Activated CD8-positive, alpha-beta memory T cell treated with anti-CD3 and anti-CD28 coated beads, Interleukin-2, amount 10 ng/mL, durations not matched to agents 7 days and 5 days (primary cell): ENCODE measurements at regions not wholly inside any gene's neighbourhood (a gene's known extent, or its start where the extent isn't known, plus 50 kb on each side); places are given as distances from the start of the nearest gene placed in this dataset.

ENCODE experiments used
- ATAC-seq: fragments of 150-1000 bp; cut with Tn5 transposase; one replicate; pipeline ENCODE4 v1.10.0; 2021; ENCODE audit warnings: moderate library complexity
- CTCF ChIA-PET: fragments of 350-600 bp; sonication (Branson Sonifier 250); formaldehyde crosslinking; loops from one replicate; lab custom pipeline; 2021; ENCODE audit warnings: antibody characterized with exemption; lab: Charles Lee
- DNase-seq: peaks from one replicate; pipeline ENCODE4 v3.0.0-alpha.2; 2020
- H3K27ac Mint-ChIP-seq: one replicate; pipeline ENCODE4 v1.8.0; 2021; ENCODE audit warnings: mild to moderate bottlenecking, mixed read lengths
- H3K27me3 Mint-ChIP-seq: one replicate; pipeline ENCODE4 v1.8.0; 2021; ENCODE audit warnings: mixed read lengths
- H3K36me3 Mint-ChIP-seq: one replicate; pipeline ENCODE4 v1.8.0; 2021; ENCODE audit warnings: mild to moderate bottlenecking, mixed read lengths
- H3K4me1 Mint-ChIP-seq: one replicate; pipeline ENCODE4 v1.8.0; 2021; ENCODE audit warnings: mixed read lengths
- H3K4me3 Mint-ChIP-seq: one replicate; pipeline ENCODE4 v1.8.0; 2021; ENCODE audit warnings: mild to moderate bottlenecking, moderate library complexity, mixed read lengths
- H3K9me3 Mint-ChIP-seq: one replicate; pipeline ENCODE4 v1.8.0; 2022; ENCODE audit warnings: low read depth, mixed read lengths

DNA sequence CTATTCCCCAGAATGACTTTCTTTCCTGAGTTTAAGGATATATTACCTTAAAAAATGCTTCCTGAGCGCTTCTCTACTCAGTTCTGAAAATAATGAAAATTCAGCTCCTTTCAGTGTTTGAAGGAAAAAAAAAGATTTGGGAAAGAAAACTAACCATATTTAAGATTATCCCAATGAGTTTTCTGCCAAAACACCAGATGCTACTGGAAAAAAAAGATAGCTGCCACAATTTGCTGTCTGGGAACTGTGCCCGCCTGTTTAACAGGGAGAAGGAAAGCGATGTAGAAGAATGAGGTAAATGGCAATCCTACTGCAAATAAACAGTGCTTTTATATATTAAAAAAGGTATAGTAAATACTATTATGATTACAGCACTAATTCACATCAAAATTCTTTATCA is 367.6 kb upstream of the PRICKLE1 start:
- DNase-seq, result no peak
- no peak for ATAC-seq
- CTCF ChIA-PET, result no interaction called here
- Mint-ChIP-seq H3K9me3 (no peaks in the 10 kb centered on the region), H3K4me3 (no peak overlapping the region), H3K27ac (no peak overlapping the region), H3K27me3 (no peaks in the 10 kb centered on the region), H3K4me1 (no peaks in the 10 kb centered on the region), H3K36me3 (no peaks in the 10 kb centered on the region)

DNA sequence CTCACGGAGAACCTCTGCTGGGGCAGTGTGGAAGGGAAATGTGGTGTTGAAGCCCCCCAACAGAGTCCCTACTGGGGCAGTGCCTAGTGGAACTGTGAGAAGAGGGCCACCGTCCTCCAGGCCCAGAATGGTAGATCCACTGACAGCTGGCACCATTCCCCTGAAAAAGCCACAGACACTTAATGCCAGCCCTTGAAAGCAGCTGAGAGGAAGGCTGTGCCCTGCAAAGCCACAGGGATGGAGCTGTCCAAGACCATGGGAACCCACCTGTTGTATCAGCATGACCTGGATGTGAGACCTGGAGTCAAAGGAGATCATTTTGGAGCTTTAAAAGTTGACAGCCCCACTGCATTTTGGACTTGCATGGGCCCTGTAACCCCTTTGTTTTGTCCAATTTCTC is 363.5 kb upstream of the PRICKLE1 start:
- Mint-ChIP-seq H3K4me1 (no peaks in the 10 kb centered on the region), H3K4me3 (no peak overlapping the region), H3K36me3 (no peaks in the 10 kb centered on the region), H3K27me3 (no peaks in the 10 kb centered on the region), H3K9me3 (peaks cover 2% of the 10 kb centered on the region), H3K27ac (no peak overlapping the region)
- ATAC-seq (no peak), DNase-seq (no peak)
- CTCF ChIA-PET, result no interaction called here

DNA sequence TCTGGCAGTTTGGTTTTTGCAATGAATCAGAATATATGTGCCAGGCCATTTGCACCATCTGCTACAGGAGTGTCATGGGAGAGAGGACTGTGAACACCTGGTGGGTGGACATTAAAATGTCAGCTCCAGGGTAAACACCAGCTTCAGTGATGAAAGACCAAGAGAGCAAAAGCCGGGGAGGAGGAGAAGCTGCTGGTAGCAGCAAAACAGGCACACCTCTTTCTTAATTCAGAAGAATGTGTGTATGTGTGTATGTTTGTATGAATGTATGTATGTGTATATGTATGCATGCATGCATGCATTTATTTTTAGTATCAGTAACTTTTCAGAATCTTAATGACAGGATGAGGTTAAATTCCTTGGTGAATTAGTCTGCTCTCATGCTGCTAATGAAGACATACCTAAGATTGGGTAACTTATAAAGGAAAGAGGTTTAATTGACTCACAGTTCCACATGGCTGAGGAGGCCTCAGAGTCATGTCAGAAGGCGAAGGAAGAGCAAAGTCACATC is 357.4 kb upstream of the PRICKLE1 start:
- ATAC-seq, result no peak
- Mint-ChIP-seq H3K9me3 (peaks cover 12% of the 10 kb centered on the region), H3K27ac (no peak overlapping the region), H3K27me3 (no peaks in the 10 kb centered on the region), H3K4me1 (no peaks in the 10 kb centered on the region), H3K36me3 (no peaks in the 10 kb centered on the region), H3K4me3 (no peak overlapping the region)
- DNase-seq, result no peak
- CTCF ChIA-PET, result no interaction called here

DNA sequence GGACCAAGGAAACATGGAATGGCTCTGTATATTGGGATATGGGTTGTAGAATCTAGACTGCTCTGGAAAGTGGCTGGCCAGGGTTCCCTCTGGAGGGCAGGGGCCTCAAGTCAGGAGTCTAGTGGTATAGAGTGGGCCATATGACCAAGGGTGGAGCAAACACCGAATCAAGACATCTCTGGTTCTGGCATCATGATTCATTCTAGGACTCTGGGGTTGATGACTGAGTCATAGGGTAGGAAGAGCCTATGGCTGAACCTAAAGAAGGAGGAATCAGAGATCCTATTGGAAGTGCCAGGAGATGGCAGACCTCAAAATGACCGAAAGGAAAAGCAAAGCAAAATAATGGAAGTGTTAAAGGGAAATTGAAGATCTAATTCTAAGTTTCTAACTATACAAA is 356.4 kb upstream of the PRICKLE1 start:
- Mint-ChIP-seq H3K36me3 (no peaks in the 10 kb centered on the region), H3K9me3 (peaks cover 15% of the 10 kb centered on the region), H3K4me3 (no peak overlapping the region), H3K4me1 (no peaks in the 10 kb centered on the region), H3K27ac (no peak overlapping the region), H3K27me3 (no peaks in the 10 kb centered on the region)
- DNase-seq, result no peak
- ATAC-seq, result no peak
- CTCF ChIA-PET, result no interaction called here

DNA sequence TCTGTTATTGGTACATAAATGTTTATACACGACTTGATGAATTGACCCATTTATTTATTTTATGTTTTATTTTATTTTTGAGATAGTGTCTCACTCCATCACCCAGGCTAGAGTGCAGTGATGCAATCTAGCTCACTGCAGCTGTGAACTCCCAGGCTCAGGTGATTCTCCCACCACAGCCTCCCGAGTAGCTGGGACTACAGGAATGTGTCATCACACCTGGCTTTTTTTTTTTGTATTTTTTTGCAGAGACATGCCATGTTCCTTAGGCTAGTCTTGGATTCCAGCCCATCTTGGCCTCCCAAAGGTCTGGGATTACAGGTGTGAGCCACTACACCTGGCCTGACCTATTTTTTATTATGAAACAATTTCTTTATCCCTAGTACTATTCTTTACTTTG is 355.0 kb upstream of the PRICKLE1 start:
- H3K4me3 Mint-ChIP-seq, result no peak overlapping the region
- H3K4me1 Mint-ChIP-seq, result no peaks in the 10 kb centered on the region
- no peaks in the 10 kb centered on the region for H3K36me3 Mint-ChIP-seq
- ATAC-seq (no peak), DNase-seq (no peak)
- H3K27ac Mint-ChIP-seq, result no peak overlapping the region
- CTCF ChIA-PET, result no interaction called here
- no peaks in the 10 kb centered on the region for H3K27me3 Mint-ChIP-seq
- peaks cover 19% of the 10 kb centered on the region for H3K9me3 Mint-ChIP-seq

DNA sequence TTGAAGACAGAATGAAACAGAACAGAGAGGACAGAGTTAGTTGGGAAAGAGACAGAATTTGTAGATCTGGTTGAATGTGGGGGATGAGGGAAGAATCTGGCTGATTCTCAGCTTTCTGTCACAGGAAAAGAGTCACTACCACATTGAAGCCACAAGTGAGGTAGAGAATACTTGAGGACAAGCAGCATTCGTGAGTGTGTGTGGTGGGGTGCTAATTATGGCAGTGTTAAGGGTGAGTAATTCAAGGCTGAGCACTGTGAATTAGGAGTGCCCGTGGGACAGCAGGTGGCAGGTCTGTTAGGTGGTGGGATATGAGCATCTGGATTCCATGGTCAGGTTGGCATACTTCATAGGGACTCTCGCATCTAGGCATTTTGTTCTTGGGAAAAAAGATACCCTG is 347.4 kb upstream of the PRICKLE1 start:
- H3K4me3 Mint-ChIP-seq, result no peak overlapping the region
- ATAC-seq (no peak), DNase-seq (no peak)
- CTCF ChIA-PET, result no interaction called here
- no peaks in the 10 kb centered on the region for H3K27me3 Mint-ChIP-seq
- H3K9me3 Mint-ChIP-seq, result peaks cover 14% of the 10 kb centered on the region
- no peaks in the 10 kb centered on the region for H3K36me3 Mint-ChIP-seq
- no peaks in the 10 kb centered on the region for H3K4me1 Mint-ChIP-seq
- H3K27ac Mint-ChIP-seq, result no peak overlapping the region

DNA sequence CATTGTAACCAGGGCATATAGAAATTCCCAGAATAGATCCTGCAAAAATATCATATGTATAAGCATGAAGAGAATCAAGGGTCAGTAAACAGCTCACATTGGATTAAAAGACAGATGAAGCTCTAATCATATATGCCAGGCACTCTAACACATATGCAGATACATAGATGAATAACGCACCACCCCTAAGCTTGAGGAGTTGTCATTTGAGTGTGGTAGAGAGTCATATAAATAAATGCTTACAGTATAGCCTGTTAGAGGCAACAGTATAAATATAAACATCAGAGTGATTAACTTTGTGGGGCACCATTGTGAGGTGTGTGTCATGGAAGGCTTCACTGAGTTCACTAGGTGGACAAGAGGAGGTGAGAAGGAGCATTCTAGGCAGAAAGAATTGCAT is 346.7 kb upstream of the PRICKLE1 start:
- DNase-seq (no peak), ATAC-seq (no peak)
- H3K4me3 Mint-ChIP-seq, result no peak overlapping the region
- peaks cover 9% of the 10 kb centered on the region for H3K9me3 Mint-ChIP-seq
- no peak overlapping the region for H3K27ac Mint-ChIP-seq
- no peaks in the 10 kb centered on the region for H3K4me1 Mint-ChIP-seq
- no peaks in the 10 kb centered on the region for H3K36me3 Mint-ChIP-seq
- no peaks in the 10 kb centered on the region for H3K27me3 Mint-ChIP-seq
- CTCF ChIA-PET, result no interaction called here

DNA sequence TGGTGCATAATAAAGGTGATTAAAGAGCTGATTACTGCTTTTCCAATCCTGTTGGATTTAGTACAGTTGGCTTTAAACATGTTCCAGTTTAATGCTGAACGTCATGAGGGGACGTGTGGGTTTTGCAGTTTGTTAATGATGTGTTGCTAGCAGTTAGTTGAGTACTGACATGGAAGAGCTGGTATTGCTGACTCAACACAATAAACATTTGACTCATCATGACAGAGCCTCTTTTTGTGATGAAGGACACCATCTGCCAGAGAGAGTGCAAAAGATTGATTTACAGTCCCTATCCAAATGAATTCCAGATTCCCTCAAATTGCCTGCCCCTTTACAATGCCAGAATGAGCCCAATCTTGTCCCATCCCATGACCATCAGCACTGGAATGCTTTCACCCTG is 346.2 kb upstream of the PRICKLE1 start:
- H3K27ac Mint-ChIP-seq, result no peak overlapping the region
- no peaks in the 10 kb centered on the region for H3K27me3 Mint-ChIP-seq
- DNase-seq (no peak), ATAC-seq (no peak)
- CTCF ChIA-PET, result no interaction called here
- H3K9me3 Mint-ChIP-seq, result peaks cover 9% of the 10 kb centered on the region
- no peaks in the 10 kb centered on the region for H3K4me1 Mint-ChIP-seq
- no peak overlapping the region for H3K4me3 Mint-ChIP-seq
- no peaks in the 10 kb centered on the region for H3K36me3 Mint-ChIP-seq

DNA sequence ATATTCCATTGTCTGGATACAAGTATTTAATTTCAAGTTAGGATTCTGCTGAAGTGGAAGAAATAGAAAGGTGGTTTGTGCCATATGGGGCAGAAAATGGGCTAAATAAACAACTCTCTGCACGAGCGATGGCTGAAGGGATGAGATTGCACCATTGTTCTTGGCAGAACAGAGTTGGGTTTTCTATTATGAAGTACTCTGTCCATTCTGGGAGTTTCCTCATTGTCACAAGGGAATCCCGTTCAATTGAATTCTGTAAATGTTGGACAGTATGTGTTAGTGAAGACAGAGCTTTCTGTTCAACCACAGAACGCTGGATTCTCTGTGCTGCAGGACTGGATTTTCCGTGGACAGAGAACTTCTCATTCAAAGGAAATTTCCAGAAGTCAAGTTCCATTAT is 345.5 kb upstream of the PRICKLE1 start:
- H3K4me3 Mint-ChIP-seq, result no peak overlapping the region
- H3K27ac Mint-ChIP-seq, result no peak overlapping the region
- H3K27me3 Mint-ChIP-seq, result no peaks in the 10 kb centered on the region
- CTCF ChIA-PET, result interaction anchor here (0.9 kb wide), 1 partner anchor 42 kb away, joined by 3 read pairs; no protein-coding TSS in a partner anchor
- H3K36me3 Mint-ChIP-seq, result no peaks in the 10 kb centered on the region
- peaks cover 9% of the 10 kb centered on the region for H3K9me3 Mint-ChIP-seq
- ATAC-seq (no peak), DNase-seq (no peak)
- H3K4me1 Mint-ChIP-seq, result no peaks in the 10 kb centered on the region

DNA sequence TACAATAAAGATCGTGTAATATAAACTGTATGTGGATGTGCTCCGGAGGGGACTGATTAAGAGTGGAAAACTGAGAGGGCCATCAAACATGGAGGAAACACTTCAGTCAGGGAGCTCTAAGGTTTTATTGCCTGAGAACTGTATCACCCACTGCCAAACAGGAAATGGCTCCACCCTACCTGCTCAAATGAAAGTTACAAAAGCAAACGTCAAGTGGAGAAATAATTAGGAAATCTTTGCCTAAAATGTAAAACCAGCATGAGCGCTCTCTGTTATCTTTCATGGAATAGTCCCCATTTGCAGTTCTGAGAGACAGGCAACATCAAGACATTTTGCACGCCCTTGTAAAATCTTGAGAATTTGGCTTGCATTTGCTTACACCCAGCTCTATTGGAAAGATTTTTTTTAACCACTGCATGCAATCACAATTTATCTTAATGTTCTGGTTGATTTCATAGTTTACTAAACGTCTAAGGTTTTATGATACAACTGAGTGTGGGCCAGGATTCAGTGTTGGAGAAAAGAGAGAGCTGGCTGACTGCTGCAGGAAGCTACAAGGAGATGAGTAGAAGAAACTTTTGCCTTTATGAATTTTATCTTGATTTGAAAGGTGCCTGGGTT is 344.0 kb upstream of the PRICKLE1 start:
- H3K9me3 Mint-ChIP-seq, result peaks cover 5% of the 10 kb centered on the region
- H3K27me3 Mint-ChIP-seq, result no peaks in the 10 kb centered on the region
- no peak overlapping the region for H3K27ac Mint-ChIP-seq
- DNase-seq (no peak), ATAC-seq (no peak)
- no peaks in the 10 kb centered on the region for H3K4me1 Mint-ChIP-seq
- H3K4me3 Mint-ChIP-seq, result no peak overlapping the region
- CTCF ChIA-PET, result no interaction called here
- no peaks in the 10 kb centered on the region for H3K36me3 Mint-ChIP-seq

DNA sequence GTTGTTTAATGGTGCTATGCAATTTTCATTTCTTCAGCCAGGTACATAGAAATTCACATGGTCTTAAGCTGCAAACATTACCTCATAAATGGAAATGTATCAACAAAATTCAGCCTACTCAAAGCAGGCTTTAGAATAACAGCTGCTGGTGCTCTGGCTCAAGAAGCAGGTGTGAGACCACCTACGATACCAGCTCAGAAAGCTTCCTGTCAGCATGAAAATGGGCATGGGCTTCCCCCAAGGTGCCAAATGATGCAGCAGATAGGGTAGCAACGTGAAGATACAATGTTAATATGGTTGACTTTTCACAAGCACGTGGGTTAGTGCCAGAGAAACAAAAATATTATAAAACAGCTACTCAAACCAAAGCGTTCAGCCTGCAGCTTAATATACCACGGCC is 343.4 kb upstream of the PRICKLE1 start:
- peaks cover 5% of the 10 kb centered on the region for H3K9me3 Mint-ChIP-seq
- H3K4me3 Mint-ChIP-seq, result no peak overlapping the region
- no peaks in the 10 kb centered on the region for H3K27me3 Mint-ChIP-seq
- CTCF ChIA-PET, result no interaction called here
- ATAC-seq, result no peak
- no peak for DNase-seq
- H3K27ac Mint-ChIP-seq, result no peak overlapping the region
- no peaks in the 10 kb centered on the region for H3K4me1 Mint-ChIP-seq
- no peaks in the 10 kb centered on the region for H3K36me3 Mint-ChIP-seq

DNA sequence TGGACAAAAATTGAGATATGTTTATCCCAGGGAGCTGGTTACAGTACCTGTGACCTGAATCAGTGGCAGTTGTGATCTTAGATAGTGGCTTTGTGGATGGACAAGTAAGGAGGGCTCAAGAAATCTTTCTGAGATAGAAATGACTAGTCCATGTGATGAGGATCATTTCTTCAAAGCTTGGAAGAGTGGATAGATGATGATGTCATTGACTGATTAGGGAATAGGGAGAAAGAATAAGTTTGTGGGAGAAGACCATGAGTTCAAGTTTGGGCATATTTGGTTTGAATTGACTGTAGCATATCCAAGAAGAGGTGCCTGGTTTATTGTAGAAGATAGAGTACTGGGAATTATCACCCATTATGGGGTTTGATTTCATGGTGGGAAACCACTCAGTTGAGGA is 336.7 kb upstream of the PRICKLE1 start:
- Mint-ChIP-seq H3K4me3 (no peak overlapping the region), H3K36me3 (no peaks in the 10 kb centered on the region), H3K9me3 (peaks cover 5% of the 10 kb centered on the region), H3K4me1 (no peaks in the 10 kb centered on the region), H3K27ac (no peak overlapping the region), H3K27me3 (no peaks in the 10 kb centered on the region)
- CTCF ChIA-PET, result no interaction called here
- DNase-seq (no peak), ATAC-seq (no peak)

DNA sequence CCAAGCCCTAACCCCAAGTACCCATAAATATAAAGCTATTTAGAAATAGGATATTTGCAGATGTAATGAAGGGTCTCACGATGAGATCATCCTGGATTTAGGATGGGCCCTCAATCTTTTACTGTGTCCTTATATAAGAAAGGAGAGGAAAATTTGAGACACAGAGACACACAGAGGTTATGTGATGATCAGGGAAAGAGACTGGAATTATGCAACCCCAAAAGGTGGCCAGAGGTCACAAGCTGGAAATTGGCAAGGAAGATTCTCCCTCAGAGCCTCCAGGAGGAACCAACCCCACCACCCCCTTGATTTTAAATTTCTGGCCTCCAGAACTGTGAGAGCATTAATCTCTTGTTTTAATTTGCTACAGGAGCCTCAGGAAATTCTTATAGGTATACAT is 334.9 kb upstream of the PRICKLE1 start:
- H3K4me3 Mint-ChIP-seq, result no peak overlapping the region
- H3K27me3 Mint-ChIP-seq, result no peaks in the 10 kb centered on the region
- no peaks in the 10 kb centered on the region for H3K36me3 Mint-ChIP-seq
- no peak overlapping the region for H3K27ac Mint-ChIP-seq
- CTCF ChIA-PET, result no interaction called here
- no peaks in the 10 kb centered on the region for H3K4me1 Mint-ChIP-seq
- ATAC-seq (no peak), DNase-seq (no peak)
- peaks cover 5% of the 10 kb centered on the region for H3K9me3 Mint-ChIP-seq

DNA sequence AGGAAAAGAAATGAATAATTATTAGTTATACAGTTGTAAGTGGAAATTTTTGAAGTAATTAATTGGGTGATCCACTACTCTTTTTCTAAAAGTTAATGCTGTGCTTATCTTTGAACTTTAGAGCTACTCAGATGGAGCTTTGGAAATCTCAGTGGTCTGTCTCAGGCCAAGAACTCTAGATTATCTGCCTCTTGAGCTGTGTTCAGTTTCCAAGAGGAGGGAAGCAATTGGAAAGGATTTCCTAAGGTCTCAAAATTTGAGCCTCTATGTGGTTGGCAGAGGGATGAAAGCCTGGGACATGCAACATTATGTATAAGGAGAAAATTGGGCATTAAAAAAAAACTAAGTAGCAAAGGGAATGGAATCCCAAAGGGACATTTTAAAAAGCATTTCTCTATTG is 334.0 kb upstream of the PRICKLE1 start:
- ATAC-seq (no peak), DNase-seq (no peak)
- CTCF ChIA-PET, result no interaction called here
- Mint-ChIP-seq H3K4me1 (no peaks in the 10 kb centered on the region), H3K4me3 (no peak overlapping the region), H3K27me3 (no peaks in the 10 kb centered on the region), H3K27ac (no peak overlapping the region), H3K9me3 (peaks cover 5% of the 10 kb centered on the region), H3K36me3 (no peaks in the 10 kb centered on the region)

DNA sequence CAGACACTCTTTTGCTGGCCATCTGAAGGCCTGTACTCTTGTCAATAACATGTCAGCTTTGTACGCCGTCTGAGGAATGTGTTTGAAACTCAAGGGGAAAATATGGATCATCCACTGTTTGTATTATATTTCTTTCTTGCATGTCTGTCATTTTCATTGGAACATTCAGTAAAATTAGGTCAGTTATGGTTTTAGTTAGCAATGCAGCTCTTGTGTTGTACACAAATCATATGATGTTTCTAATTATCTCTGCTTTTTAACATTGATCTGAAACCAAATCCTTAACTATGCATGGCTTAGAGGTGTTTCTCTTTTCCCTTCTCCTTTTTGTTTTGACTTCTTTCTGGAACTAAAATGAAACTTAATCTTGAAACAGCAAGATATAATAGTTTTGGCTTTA is 333.6 kb upstream of the PRICKLE1 start:
- CTCF ChIA-PET, result no interaction called here
- peaks cover 5% of the 10 kb centered on the region for H3K9me3 Mint-ChIP-seq
- H3K36me3 Mint-ChIP-seq, result no peaks in the 10 kb centered on the region
- H3K27me3 Mint-ChIP-seq, result no peaks in the 10 kb centered on the region
- no peaks in the 10 kb centered on the region for H3K4me1 Mint-ChIP-seq
- ATAC-seq (no peak), DNase-seq (no peak)
- no peak overlapping the region for H3K4me3 Mint-ChIP-seq
- H3K27ac Mint-ChIP-seq, result no peak overlapping the region
